Transverse colon (tissue), 4 donors: ENCODE measurements at regions not wholly inside any gene's neighbourhood (a gene's known extent, or its start where the extent isn't known, plus 50 kb on each side); places are given as distances from the start of the nearest gene placed in this dataset.

ENCODE experiments used
- DNase-seq: peaks from one replicate; pipeline ENCODE4 v3.0.0-alpha.2; 2019
- H3K27ac ChIP-seq, 4 donors: fragments of 200-600 bp; sonication (generic); 2 replicates each; pipeline ENCODE4 v1.5.1; 2016 to 2018; ENCODE audit warnings: inconsistent platforms in 4 of 4
- H3K27me3 ChIP-seq: fragments of 200-600 bp; sonication (generic); 2 replicates; pipeline ENCODE4 v1.5.1; 2017; ENCODE audit warnings: inconsistent platforms
- H3K36me3 ChIP-seq, 4 donors: fragments of 200-600 bp; sonication (generic); 2 replicates each; pipeline ENCODE4 v1.5.1; 2017 to 2019; ENCODE audit warnings: inconsistent platforms in 4 of 4
- H3K4me1 ChIP-seq, 4 donors: fragments of 200-600 bp; sonication (generic); 2 replicates each; pipeline ENCODE4 v1.5.1; 2017 to 2020; ENCODE audit warnings: inconsistent platforms in 4 of 4
- H3K4me3 ChIP-seq, 4 donors: fragments of 200-600 bp; sonication (generic); 1 replicate in 1 of 4; 2 replicates in 3 of 4; pipeline versions ENCODE4 v1.5.1 to v1.6.1; 2017 to 2019; ENCODE audit warnings: inconsistent platforms in 4 of 4
- H3K9me3 ChIP-seq, 2 donors: fragments of 200-600 bp; sonication (generic); 2 replicates each; pipeline ENCODE4 v1.5.1; 2017 to 2019; ENCODE audit warnings: inconsistent platforms in 2 of 2
- CTCF ChIP-seq, 5 experiments: fragments of 200-600 bp in 3 of 5; fragments of 450-650 bp in 2 of 5; sonication (generic) in 3 of 5; IDR thresholded peaks; 1 replicate in 2 of 5; 2 replicates in 3 of 5; pipeline ENCODE4 v1.5.1; 2016 to 2017; ENCODE audit warnings: antibody characterized with exemption in 5 of 5, inconsistent platforms in 3 of 5, mild to moderate bottlenecking in 2 of 5, moderate library complexity in 1 of 5
- EP300 ChIP-seq: sonication (generic); formaldehyde crosslinking; IDR thresholded peaks from one replicate; pipeline ENCODE4 v1.6.1; 2017; ENCODE audit warnings: antibody characterized with exemption, low read depth
- POLR2A ChIP-seq: fragments of 450-650 bp; IDR thresholded peaks from one replicate; pipeline ENCODE4 v1.6.1; 2016; ENCODE audit warnings: antibody characterized with exemption, mild to moderate bottlenecking, moderate library complexity
- POLR2AphosphoS5 ChIP-seq, 3 donors: sonication (generic); formaldehyde crosslinking; IDR thresholded peaks; one replicate each; pipeline ENCODE4 v1.6.1; 2016; ENCODE audit warnings: antibody characterized with exemption in 3 of 3
- WGBS, 2 donors: methylation state at CpG; one replicate each; pipeline ENCODE4 v1.1.5; 2018; ENCODE audit warnings: low coverage in 1 of 2; 5-methylcytosine and 5-hydroxymethylcytosine counted together
- in situ Hi-C, 4 donors: fragments of 200-750 bp; cut with MboI; loops; one replicate each; pipeline versions ENCODE4 v1.15.0 to v1.15.1; 2017; ENCODE audit warnings: low sequenced_read_pairs in 3 of 4, low pct_ligation_motif_present in 1 of 4, low pct_unique_long_range_greater_than_20kb in 1 of 4
- intact Hi-C: fragments of 100-400 bp; cut with DNase I; formaldehyde crosslinking; loops from one replicate; pipeline ENCODE4 v1.15.1; 2023; ENCODE audit warnings: low total_unique reads

- WGBS, 2 donors, result 93 to 94% methylated on average over 1 of the region's 1 CpG
Observed at GRCh38 chr20:54843431-54843830, 368.0 kb downstream of the DOK5 start.

GRCh38 chr20:54839224-54839623, 363.8 kb downstream of the DOK5 start:
- Histone ChIP-seq H3K36me3 (no peaks in the 10 kb centered on the region), H3K9me3 (no peaks in the 10 kb centered on the region), H3K27ac (no peak overlapping the region), H3K27me3 (no peaks in the 10 kb centered on the region), H3K4me3 (no peak overlapping the region), H3K4me1 (no peaks in the 10 kb centered on the region)
- intact Hi-C loops (no loop called here), in situ Hi-C loops (no loop called here)
- 55 to 76% methylated on average over 5 to 6 of the region's 6 CpGs for WGBS, 2 donors
- TF ChIP-seq POLR2A (no peak), CTCF (IDR thresholded peaks at IDR 0.05) (no peak), POLR2AphosphoS5 (IDR thresholded peaks at IDR 0.05) (no peak), EP300 (no peak)
- no peak for DNase-seq

More at GRCh38 chr20:54843431-54843830, 368.0 kb downstream of the DOK5 start:
- no peaks in the 10 kb centered on the region for H3K27me3 ChIP-seq
- H3K36me3 ChIP-seq, result no peaks in the 10 kb centered on the region
- H3K27ac ChIP-seq, result no peak overlapping the region
- intact Hi-C loops, result no loop called here
- DNase-seq, result no peak
- H3K9me3 ChIP-seq, result no peaks in the 10 kb centered on the region
- TF ChIP-seq POLR2AphosphoS5 (IDR thresholded peaks at IDR 0.05) (no peak), CTCF (IDR thresholded peaks at IDR 0.05) (no peak), EP300 (no peak), POLR2A (no peak)
- in situ Hi-C loops, result no loop called here
- no peak overlapping the region for H3K4me3 ChIP-seq
- H3K4me1 ChIP-seq, result no peaks in the 10 kb centered on the region

GRCh38 chr20:54837226-54837625, 361.8 kb downstream of the DOK5 start:
- Histone ChIP-seq H3K9me3 (no peaks in the 10 kb centered on the region), H3K4me3 (no peak overlapping the region), H3K27ac (no peak overlapping the region), H3K36me3 (no peaks in the 10 kb centered on the region), H3K27me3 (no peaks in the 10 kb centered on the region), H3K4me1 (no peaks in the 10 kb centered on the region)
- 38 to 49% methylated on average over 2 to 4 of the region's 4 CpGs for WGBS, 2 donors
- intact Hi-C loops (no loop called here), in situ Hi-C loops (no loop called here)
- TF ChIP-seq EP300 (no peak), POLR2AphosphoS5 (IDR thresholded peaks at IDR 0.05) (no peak), POLR2A (no peak), CTCF (IDR thresholded peaks at IDR 0.05) (no peak)
- DNase-seq, result no peak

GRCh38 chr20:54822386-54822785, 347.0 kb downstream of the DOK5 start:
- H3K9me3 ChIP-seq, result no peaks in the 10 kb centered on the region
- no peak for DNase-seq
- WGBS, 2 donors, result 39 to 52% methylated on average over 2 of the region's 2 CpGs
- intact Hi-C loops (no loop called here), in situ Hi-C loops (no loop called here)
- H3K4me1 ChIP-seq, result no peaks in the 10 kb centered on the region
- no peak overlapping the region for H3K4me3 ChIP-seq
- no peaks in the 10 kb centered on the region for H3K27me3 ChIP-seq
- no peak overlapping the region for H3K27ac ChIP-seq
- H3K36me3 ChIP-seq, result no peaks in the 10 kb centered on the region
- TF ChIP-seq POLR2A, result no peak
- TF ChIP-seq CTCF (IDR thresholded peaks at IDR 0.05), result no peak
- no peak for TF ChIP-seq POLR2AphosphoS5 (IDR thresholded peaks at IDR 0.05)
- TF ChIP-seq EP300, result no peak
